ENCODE measurements at regions not wholly inside any gene's neighbourhood (a gene's known extent, or its start where the extent isn't known, plus 50 kb on each side); places are given as distances from the start of the nearest gene placed in this dataset.

DNA sequence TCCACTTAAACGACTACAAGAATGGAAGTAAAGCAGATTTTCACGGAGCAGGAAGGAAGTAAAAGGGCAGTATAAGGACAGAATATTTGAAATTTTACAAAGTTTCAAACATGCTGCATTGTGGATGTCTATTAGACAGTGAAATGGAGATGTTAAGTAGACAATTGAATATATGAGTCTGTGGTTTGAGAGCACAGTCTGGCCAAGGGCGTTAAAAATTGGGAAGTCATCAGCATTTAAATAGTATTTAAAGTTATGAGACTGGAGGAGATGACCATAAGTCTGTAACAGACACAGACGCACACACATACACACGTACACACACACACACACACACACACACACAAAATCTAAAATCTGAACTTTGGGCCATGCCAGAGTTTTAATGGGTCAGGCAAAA lies 935.9 kb downstream of the EPHA3 start:
- TF ChIP-seq, protein P1, sequence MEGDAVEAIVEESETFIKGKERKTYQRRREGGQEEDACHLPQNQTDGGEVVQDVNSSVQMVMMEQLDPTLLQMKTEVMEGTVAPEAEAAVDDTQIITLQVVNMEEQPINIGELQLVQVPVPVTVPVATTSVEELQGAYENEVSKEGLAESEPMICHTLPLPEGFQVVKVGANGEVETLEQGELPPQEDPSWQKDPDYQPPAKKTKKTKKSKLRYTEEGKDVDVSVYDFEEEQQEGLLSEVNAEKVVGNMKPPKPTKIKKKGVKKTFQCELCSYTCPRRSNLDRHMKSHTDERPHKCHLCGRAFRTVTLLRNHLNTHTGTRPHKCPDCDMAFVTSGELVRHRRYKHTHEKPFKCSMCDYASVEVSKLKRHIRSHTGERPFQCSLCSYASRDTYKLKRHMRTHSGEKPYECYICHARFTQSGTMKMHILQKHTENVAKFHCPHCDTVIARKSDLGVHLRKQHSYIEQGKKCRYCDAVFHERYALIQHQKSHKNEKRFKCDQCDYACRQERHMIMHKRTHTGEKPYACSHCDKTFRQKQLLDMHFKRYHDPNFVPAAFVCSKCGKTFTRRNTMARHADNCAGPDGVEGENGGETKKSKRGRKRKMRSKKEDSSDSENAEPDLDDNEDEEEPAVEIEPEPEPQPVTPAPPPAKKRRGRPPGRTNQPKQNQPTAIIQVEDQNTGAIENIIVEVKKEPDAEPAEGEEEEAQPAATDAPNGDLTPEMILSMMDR (IDR thresholded peaks at IDR 0.05): no peak
- TF ChIP-seq EP300 (IDR thresholded peaks at IDR 0.05) (no peak), POLR2A (IDR thresholded peaks at IDR 0.05) (no peak)
